Liver (tissue), 8 donors: ENCODE measurements at regions not wholly inside any gene's neighbourhood (a gene's known extent, or its start where the extent isn't known, plus 50 kb on each side); places are given as distances from the start of the nearest gene placed in this dataset.

Experiments
- DNase-seq: peaks from one replicate; pipeline ENCODE4 v3.0.0-alpha.2; 2017; ENCODE audit warnings: low spot score
- H3K27ac ChIP-seq, 2 donors: one replicate each; pipeline ENCODE4 v1.7.0; 2013; ENCODE audit warnings: inconsistent platforms in 2 of 2, low read length in 2 of 2, control low read depth in 1 of 2, low read depth in 1 of 2, mild to moderate bottlenecking in 1 of 2
- H3K27me3 ChIP-seq, 4 donors: one replicate each; pipeline versions ENCODE4 v1.6.1 to v1.7.0; 2013; ENCODE audit warnings: low read length in 3 of 4, inconsistent platforms in 1 of 4, mild to moderate bottlenecking in 1 of 4, moderate library complexity in 1 of 4; ENCODE audit not compliant: control insufficient read depth in 4 of 4, insufficient read depth in 4 of 4
- H3K36me3 ChIP-seq, 4 donors: one replicate each; pipeline versions ENCODE4 v1.6.1 to v1.7.0; 2013; ENCODE audit warnings: low read length in 3 of 4, mild to moderate bottlenecking in 3 of 4, low read depth in 1 of 4, moderate library complexity in 1 of 4; ENCODE audit not compliant: control insufficient read depth in 4 of 4, insufficient read depth in 3 of 4
- H3K4me1 ChIP-seq, 4 donors: one replicate each; pipeline versions ENCODE4 v1.6.1 to v1.7.0; 2013; ENCODE audit warnings: low read length in 3 of 4, mild to moderate bottlenecking in 3 of 4, moderate library complexity in 1 of 4; ENCODE audit not compliant: control insufficient read depth in 4 of 4, insufficient read depth in 4 of 4
- H3K4me3 ChIP-seq, 3 donors: one replicate each; pipeline versions ENCODE4 v1.6.1 to v1.7.0; 2013; ENCODE audit warnings: low read length in 3 of 3, control low read depth in 1 of 3, low read depth in 1 of 3, mild to moderate bottlenecking in 1 of 3
- H3K9ac ChIP-seq, 2 donors: one replicate each; pipeline ENCODE4 v1.7.0; 2013; ENCODE audit warnings: low read length in 2 of 2, mild to moderate bottlenecking in 2 of 2, moderate library complexity in 2 of 2, control low read depth in 1 of 2, low read depth in 1 of 2
- H3K9me3 ChIP-seq, 4 donors: one replicate each; pipeline versions ENCODE4 v1.6.1 to v1.7.0; 2013; ENCODE audit warnings: low read length in 3 of 4; ENCODE audit not compliant: control insufficient read depth in 4 of 4
- ATF3 ChIP-seq: IDR thresholded peaks from 2 replicates; pipeline ENCODE4 v1.6.1; 2016; ENCODE audit warnings: antibody characterized with exemption
- CTCF ChIP-seq: fragments of 150-350 bp; IDR thresholded peaks from 2 replicates; pipeline ENCODE4 v1.5.1; 2017; ENCODE audit warnings: improper control_type of control experiment, low read depth, low read length; ENCODE audit not compliant: missing input control
- EGR1 ChIP-seq, 2 donors: IDR thresholded peaks; 2 replicates each; pipeline ENCODE4 v1.6.1; 2016 to 2018; ENCODE audit warnings: antibody characterized with exemption in 2 of 2, low read depth in 2 of 2
- FOXA1 ChIP-seq: IDR thresholded peaks from 2 replicates; pipeline ENCODE4 v1.6.1; 2016; ENCODE audit warnings: antibody characterized with exemption
- FOXA2 ChIP-seq: IDR thresholded peaks from 2 replicates; pipeline ENCODE4 v1.6.1; 2016; ENCODE audit warnings: antibody characterized with exemption
- GABPA ChIP-seq, 2 donors: IDR thresholded peaks in 1 of 2; conservative IDR thresholded peaks in 1 of 2; 2 replicates each; pipeline ENCODE4 v1.6.1; 2016; ENCODE audit warnings: antibody characterized with exemption in 2 of 2, mild to moderate bottlenecking in 1 of 2, moderate library complexity in 1 of 2
- HNF4A ChIP-seq, 2 donors: conservative IDR thresholded peaks; 2 replicates each; pipeline ENCODE4 v1.6.1; 2016; ENCODE audit warnings: antibody characterized with exemption in 2 of 2, mild to moderate bottlenecking in 2 of 2
- HNF4G ChIP-seq: IDR thresholded peaks from 2 replicates; pipeline ENCODE4 v1.6.1; 2016; ENCODE audit warnings: antibody characterized with exemption
- JUND ChIP-seq, 2 donors: IDR thresholded peaks; 2 replicates each; pipeline ENCODE4 v1.6.1; 2016; ENCODE audit warnings: antibody characterized with exemption in 2 of 2
- MAX ChIP-seq: IDR thresholded peaks from 2 replicates; pipeline ENCODE4 v1.6.1; 2016; ENCODE audit warnings: antibody characterized with exemption
- NR2F2 ChIP-seq: IDR thresholded peaks from 2 replicates; pipeline ENCODE4 v1.6.1; 2016; ENCODE audit warnings: antibody characterized with exemption
- RAD21 ChIP-seq, 2 donors: IDR thresholded peaks; 2 replicates each; pipeline ENCODE4 v1.6.1; 2016; ENCODE audit warnings: antibody characterized with exemption in 2 of 2, mild to moderate bottlenecking in 2 of 2
- REST ChIP-seq: IDR thresholded peaks from 2 replicates; pipeline ENCODE4 v1.6.1; 2016; ENCODE audit warnings: antibody characterized with exemption, mild to moderate bottlenecking
- RXRA ChIP-seq, 2 donors: IDR thresholded peaks; 2 replicates each; pipeline ENCODE4 v1.6.1; 2017 to 2018; ENCODE audit warnings: antibody characterized with exemption in 2 of 2, mild to moderate bottlenecking in 1 of 2
- SP1 ChIP-seq: IDR thresholded peaks from 2 replicates; pipeline ENCODE4 v1.6.1; 2018; ENCODE audit warnings: antibody characterized with exemption, mild to moderate bottlenecking
- TAF1 ChIP-seq: conservative IDR thresholded peaks from 2 replicates; pipeline ENCODE4 v1.6.1; 2016; ENCODE audit warnings: antibody characterized with exemption, mild to moderate bottlenecking
- YY1 ChIP-seq: IDR thresholded peaks from 2 replicates; pipeline ENCODE4 v1.6.1; 2016; ENCODE audit warnings: antibody characterized with exemption, mild to moderate bottlenecking
- ZBTB33 ChIP-seq: IDR thresholded peaks from 2 replicates; pipeline ENCODE4 v1.6.1; 2016; ENCODE audit warnings: antibody characterized with exemption
- WGBS: extraction: QIAGEN DNeasy Blood & Tissue Kit; methylation state at CpG from one replicate; pipeline ENCODE4 v1.1.7; 2013; 5-methylcytosine and 5-hydroxymethylcytosine counted together
- donor health status: healthy.
- donor health status: healthy.
- donor health status: healthy.
- donor health status: healthy.
- donor health status: healthy.

- Histone ChIP-seq H3K4me1 (no peaks in the 10 kb centered on the region), H3K27ac (no peak overlapping the region), H3K4me3 (no peak overlapping the region), H3K9me3 (no peaks in the 10 kb centered on the region), H3K27me3 (peaks cover 0 to 3% (median 0%) of the 10 kb centered on the region in 4 donors), H3K9ac (no peak overlapping the region), H3K36me3 (no peaks in the 10 kb centered on the region)
- TF ChIP-seq RXRA (IDR thresholded peaks at IDR 0.05), result no peak
- no peak for TF ChIP-seq SP1
- no peak for TF ChIP-seq FOXA2
- no peak for TF ChIP-seq ATF3
- TF ChIP-seq FOXA1, result no peak
- no peak for DNase-seq
- WGBS, result 84% methylated on average over 3 of the region's 3 CpGs
These were observed 71.3 kb downstream of the SOX11 start for GRCh38 chr2:5763531-5763930.

GRCh38 chr2:5764041-5764440 lies 71.9 kb downstream of the SOX11 start:
- WGBS, result 70% methylated on average over 5 of the region's 5 CpGs
- Histone ChIP-seq H3K9me3 (no peaks in the 10 kb centered on the region), H3K27ac (no peak overlapping the region), H3K4me3 (no peak overlapping the region), H3K36me3 (no peaks in the 10 kb centered on the region), H3K4me1 (no peaks in the 10 kb centered on the region), H3K27me3 (peaks cover 0 to 3% (median 0%) of the 10 kb centered on the region in 4 donors), H3K9ac (no peak overlapping the region)
- no peak for DNase-seq
- no peak for TF ChIP-seq ZBTB33
- no peak for TF ChIP-seq MAX
- no peak for TF ChIP-seq FOXA1
- no peak for TF ChIP-seq NR2F2
- TF ChIP-seq SP1, result no peak
- TF ChIP-seq GABPA (IDR thresholded peaks at IDR 0.05 in 1 of 2, conservative IDR thresholded peaks at IDR 0.05 in 1 of 2), result no peak

GRCh38 chr2:5766056-5766455 lies 73.9 kb downstream of the SOX11 start:
- Histone ChIP-seq H3K9me3 (no peaks in the 10 kb centered on the region), H3K4me1 (no peaks in the 10 kb centered on the region), H3K9ac (no peak overlapping the region), H3K36me3 (no peaks in the 10 kb centered on the region), H3K4me3 (no peak overlapping the region), H3K27ac (no peak overlapping the region), H3K27me3 (peaks cover 0 to 3% (median 0%) of the 10 kb centered on the region in 4 donors)
- WGBS, result 40% methylated on average over 2 of the region's 2 CpGs
- DNase-seq, result no peak
- TF ChIP-seq RAD21 (IDR thresholded peaks at IDR 0.05), result no peak
- no peak for TF ChIP-seq ZBTB33
- TF ChIP-seq FOXA2, result no peak
- TF ChIP-seq ATF3, result no peak
- no peak for TF ChIP-seq REST
- no peak for TF ChIP-seq MAX
- TF ChIP-seq SP1, result no peak
- no peak for TF ChIP-seq FOXA1
- TF ChIP-seq CTCF, result no peak
- TF ChIP-seq EGR1 (IDR thresholded peaks at IDR 0.05; ENCODE audit: low read depth in 2 of 2), result no peak
- no peak for TF ChIP-seq YY1
- no peak for TF ChIP-seq GABPA (IDR thresholded peaks at IDR 0.05 in 1 of 2, conservative IDR thresholded peaks at IDR 0.05 in 1 of 2)
- TF ChIP-seq RXRA (IDR thresholded peaks at IDR 0.05), result no peak
- TF ChIP-seq JUND (IDR thresholded peaks at IDR 0.05), result no peak
- no peak for TF ChIP-seq HNF4A (conservative IDR thresholded peaks at IDR 0.05)
- no peak for TF ChIP-seq TAF1
- TF ChIP-seq HNF4G, result no peak
